ENCODE measurements at regions not wholly inside any gene's neighbourhood (a gene's known extent, or its start where the extent isn't known, plus 50 kb on each side); places are given as distances from the start of the nearest gene placed in this dataset.
"Not testable (repeated sequence)": the region's sequence is repeated elsewhere in the genome, so short reads cannot be mapped to it uniquely, and the experiment has no call there.

DNA sequence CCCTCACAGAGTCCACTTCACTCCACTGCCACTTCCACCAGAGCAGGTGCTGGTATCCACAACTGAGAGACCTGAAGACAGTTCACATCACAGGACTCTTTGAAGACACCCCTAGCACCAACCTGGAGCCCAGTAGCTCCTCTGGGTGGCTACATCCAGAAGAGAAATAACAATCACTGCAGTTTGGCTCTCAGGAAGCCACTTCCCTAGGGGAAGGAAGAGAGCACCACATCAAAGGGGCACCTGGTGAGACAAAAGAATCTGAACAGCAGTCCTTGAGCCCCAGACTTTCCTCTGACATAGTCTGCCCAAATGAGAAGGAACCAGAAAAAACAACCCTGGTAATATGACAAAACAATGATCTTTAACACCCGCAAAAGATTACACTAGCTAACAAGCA, 113.2 kb downstream of the TENT5C start:
- DNase-seq (ENCODE audit: insufficient read length, low spot score), result no peak
- no peak for FAIRE-seq
- no peak for TF ChIP-seq POLR2A (IDR thresholded peaks at IDR 0.05; ENCODE audit: low read depth, low read length)

DNA sequence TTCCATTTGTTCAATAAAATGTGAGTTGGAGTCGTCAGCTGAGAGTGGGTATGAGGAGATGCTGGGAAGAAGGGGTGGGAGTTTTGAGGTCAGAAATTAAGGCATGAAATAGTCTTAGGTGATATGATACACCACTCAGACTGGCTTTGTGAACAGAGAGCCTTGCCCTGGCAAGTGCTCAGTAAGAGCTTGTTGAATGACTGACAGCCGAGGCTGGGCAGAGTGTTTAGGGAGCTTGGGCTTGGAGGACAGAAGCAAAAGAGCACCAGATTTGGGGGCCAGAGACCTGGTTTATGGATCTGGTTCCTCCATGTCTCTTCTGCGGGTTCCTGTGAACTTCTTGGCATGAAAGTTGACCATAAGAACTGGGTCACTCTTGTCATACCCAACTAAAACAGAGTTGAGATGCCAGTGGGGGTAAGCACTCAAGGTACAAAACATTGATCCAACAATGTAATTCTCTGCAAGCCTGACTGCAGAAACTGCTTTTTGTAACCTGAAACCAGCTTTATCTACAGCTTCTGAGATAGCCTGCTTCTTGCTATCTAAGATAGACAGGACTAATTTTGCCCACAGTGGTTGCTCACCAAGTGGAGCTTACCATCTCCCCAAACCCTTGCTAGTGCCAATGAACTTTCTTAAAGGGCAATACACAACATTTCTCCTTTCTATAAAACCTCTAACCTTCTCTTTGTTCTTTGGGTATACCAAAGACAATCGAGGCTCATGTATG, 126.4 kb downstream of the TENT5C start:
- no peak for TF ChIP-seq POLR2A (IDR thresholded peaks at IDR 0.05; ENCODE audit: low read depth, low read length)
- DNase-seq (ENCODE audit: insufficient read length, low spot score) (no peak), FAIRE-seq (no peak)

DNA sequence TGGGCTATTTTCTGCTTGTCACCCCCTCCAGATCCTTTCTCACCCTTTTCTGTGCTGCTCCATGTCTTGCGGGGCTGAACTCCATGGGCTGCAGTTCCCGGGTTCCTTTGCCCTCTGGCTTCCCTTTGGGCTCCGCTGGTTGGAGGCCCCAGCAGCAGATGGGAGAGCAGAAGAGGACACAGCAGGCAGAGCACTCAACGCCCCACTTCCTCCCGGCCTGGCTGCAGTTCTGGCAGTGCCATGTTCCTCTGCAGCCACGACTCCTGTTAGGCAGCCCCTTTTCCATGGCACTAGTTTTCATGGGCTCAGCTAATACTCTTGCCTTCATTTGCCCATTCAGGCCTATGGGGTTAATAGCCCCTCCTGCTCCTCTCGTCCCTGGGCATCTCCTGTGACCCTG, 127.1 kb downstream of the TENT5C start:
- FAIRE-seq (no peak), DNase-seq (ENCODE audit: insufficient read length, low spot score) (no peak)
- no peak for TF ChIP-seq POLR2A (IDR thresholded peaks at IDR 0.05; ENCODE audit: low read depth, low read length)

- no peak for DNase-seq (ENCODE audit: insufficient read length, low spot score)
- TF ChIP-seq POLR2A (IDR thresholded peaks at IDR 0.05; ENCODE audit: low read depth, low read length), result no peak
- no peak for FAIRE-seq
Observed at GRCh38 chr1:117734403-117734802, 128.6 kb downstream of the TENT5C start.

GRCh38 chr1:117735045-117735992, 129.5 kb downstream of the TENT5C start:
- FAIRE-seq, result peak; percentile 91
- DNase-seq (ENCODE audit: insufficient read length, low spot score), result peak; percentile 29
- no peak for TF ChIP-seq POLR2A (IDR thresholded peaks at IDR 0.05; ENCODE audit: low read depth, low read length)

DNA sequence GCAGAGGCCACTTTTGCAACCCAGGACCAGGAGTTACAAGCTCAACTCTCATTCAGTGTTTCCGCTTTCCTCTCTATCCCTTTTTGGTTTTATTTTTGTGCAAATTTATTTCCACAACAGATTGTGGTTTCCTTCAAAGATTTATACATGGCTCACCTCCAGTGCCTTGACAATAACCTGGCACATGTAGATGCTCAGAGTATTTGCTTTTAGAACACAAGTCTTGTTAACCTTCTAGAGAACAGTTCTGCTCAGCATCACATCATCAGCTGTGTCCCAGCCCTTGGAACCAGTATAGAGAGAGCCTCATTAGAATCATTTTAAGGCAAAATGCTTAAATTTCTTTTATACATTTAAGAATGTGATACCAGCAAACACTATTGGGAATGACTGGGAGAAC, 133.7 kb downstream of the TENT5C start:
- FAIRE-seq, result no peak
- TF ChIP-seq POLR2A (IDR thresholded peaks at IDR 0.05; ENCODE audit: low read depth, low read length), result no peak
- no peak for DNase-seq (ENCODE audit: insufficient read length, low spot score)

- no peak for FAIRE-seq
Observed at GRCh38 chr1:117740496-117740895, 134.6 kb downstream of the TENT5C start.

GRCh38 chr1:117746565-117746964, 140.7 kb downstream of the TENT5C start:
- not testable (repeated sequence) for FAIRE-seq; DNase-seq (ENCODE audit: insufficient read length, low spot score)

More at GRCh38 chr1:117740496-117740895, 134.6 kb downstream of the TENT5C start:
- DNase-seq (ENCODE audit: insufficient read length, low spot score), result no peak
- TF ChIP-seq POLR2A (IDR thresholded peaks at IDR 0.05; ENCODE audit: low read depth, low read length), result no peak

GRCh38 chr1:117747605-117748004, 141.8 kb downstream of the TENT5C start:
- no peak for TF ChIP-seq POLR2A (IDR thresholded peaks at IDR 0.05; ENCODE audit: low read depth, low read length)
- no peak for FAIRE-seq

GRCh38 chr1:117751321-117751720, 145.5 kb downstream of the TENT5C start:
- TF ChIP-seq POLR2A (IDR thresholded peaks at IDR 0.05; ENCODE audit: low read depth, low read length), result no peak
- DNase-seq (ENCODE audit: insufficient read length, low spot score) (no peak), FAIRE-seq (no peak)

More at GRCh38 chr1:117747605-117748004, 141.8 kb downstream of the TENT5C start:
- no peak for DNase-seq (ENCODE audit: insufficient read length, low spot score)

- DNase-seq (ENCODE audit: insufficient read length, low spot score), result no peak
- FAIRE-seq, result no peak
- no peak for TF ChIP-seq POLR2A (IDR thresholded peaks at IDR 0.05; ENCODE audit: low read depth, low read length)
Observed at GRCh38 chr1:117752661-117753060, 146.8 kb downstream of the TENT5C start.

DNA sequence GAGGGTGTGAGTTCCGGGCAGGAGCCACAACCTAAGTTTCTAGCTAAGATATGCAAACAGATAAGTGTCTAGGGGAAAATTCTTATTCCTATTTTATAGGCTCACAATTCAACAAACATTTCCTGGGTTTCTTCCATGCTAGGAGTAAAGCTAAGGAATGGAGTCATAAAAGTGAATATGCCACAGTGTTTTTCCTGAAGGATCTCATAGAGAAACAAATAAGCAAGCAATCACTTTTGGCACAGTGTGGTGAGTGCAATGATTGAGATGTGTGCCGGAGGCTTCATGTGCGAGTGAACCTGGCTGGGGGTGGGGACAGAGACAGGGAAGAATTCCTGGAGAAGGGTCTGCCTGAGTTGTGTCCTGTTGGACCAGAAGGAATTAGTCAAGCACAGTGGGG, 147.4 kb downstream of the TENT5C start:
- no peak for DNase-seq (ENCODE audit: insufficient read length, low spot score)
- no peak for FAIRE-seq
- no peak for TF ChIP-seq POLR2A (IDR thresholded peaks at IDR 0.05; ENCODE audit: low read depth, low read length)

DNA sequence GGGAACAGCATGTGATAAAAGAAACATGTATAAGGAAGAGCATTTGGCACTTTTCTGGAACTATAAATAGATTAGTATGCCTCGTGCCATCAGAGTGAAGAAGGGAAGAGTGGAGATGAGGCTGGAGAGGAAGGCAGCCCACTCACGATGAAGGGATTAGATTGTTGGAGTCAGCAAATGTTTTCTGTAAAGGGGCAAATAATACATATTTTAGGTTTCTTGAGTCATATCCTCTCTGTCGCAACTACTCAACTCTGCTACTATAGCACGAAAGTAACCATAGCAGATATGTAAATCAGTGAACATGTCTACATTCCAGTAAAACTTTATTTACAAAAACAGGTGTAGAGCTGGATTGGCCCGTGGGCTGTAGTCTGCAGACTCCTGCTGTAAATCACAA, 147.8 kb downstream of the TENT5C start:
- no peak for TF ChIP-seq POLR2A (IDR thresholded peaks at IDR 0.05; ENCODE audit: low read depth, low read length)
- FAIRE-seq (no peak), DNase-seq (ENCODE audit: insufficient read length, low spot score) (no peak)
